SH-SY5Y (cell line): ENCODE measurements at regions not wholly inside any gene's neighbourhood (a gene's known extent, or its start where the extent isn't known, plus 50 kb on each side); places are given as distances from the start of the nearest gene placed in this dataset.
A peak's percentile ranks its signal among the peaks of the same experiment; 100 is the strongest.

Experiments
- GATA2 ChIP-seq: IDR thresholded peaks from 2 replicates; pipeline ENCODE4 v1.6.1; 2011; ENCODE audit warnings: mild to moderate bottlenecking, low read depth, low read length
- GATA3 ChIP-seq: IDR thresholded peaks from 2 replicates; pipeline ENCODE4 v1.6.1; 2011; ENCODE audit warnings: low read depth, mild to moderate bottlenecking, low read length, moderate library complexity

DNA sequence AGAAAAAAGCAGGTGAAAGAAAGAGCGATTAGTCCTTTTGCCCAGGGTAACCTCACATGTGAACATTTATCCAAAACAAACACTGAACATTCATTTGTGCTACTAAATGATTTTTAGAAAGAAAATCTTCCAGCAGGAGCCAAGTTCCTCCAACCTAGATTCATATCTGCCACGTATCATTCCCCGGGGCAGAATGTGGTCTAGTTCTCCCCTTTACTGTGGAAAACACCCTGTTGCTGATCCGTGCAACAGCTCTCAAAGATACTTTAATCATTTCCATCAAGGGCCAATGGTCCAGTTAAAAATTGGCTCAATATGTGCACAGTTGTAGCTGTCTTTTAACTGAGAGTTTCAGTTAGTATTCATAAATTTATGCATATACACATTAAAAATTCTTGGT, 479.1 kb downstream of the ATP23 start:
- TF ChIP-seq GATA2, result peak; percentile 21; the same call in 1 of the 2 replicates
- no peak for TF ChIP-seq GATA3
